ENCODE measurements at regions not wholly inside any gene's neighbourhood (a gene's known extent, or its start where the extent isn't known, plus 50 kb on each side); places are given as distances from the start of the nearest gene placed in this dataset.

GRCh38 chr9:2407450-2407849 lies 214.1 kb upstream of the VLDLR start:
- TF ChIP-seq CTCF (IDR thresholded peaks at IDR 0.05; ENCODE audit: insufficient read depth, low read depth, low read length) (no peak), EZH2 (IDR thresholded peaks at IDR 0.05; ENCODE audit: insufficient read depth, low read length) (no peak)

All from astrocyte (in vitro differentiated cells and primary cell).